SK-N-SH (cell line): ENCODE measurements at regions not wholly inside any gene's neighbourhood (a gene's known extent, or its start where the extent isn't known, plus 50 kb on each side); places are given as distances from the start of the nearest gene placed in this dataset.

ENCODE experiments used
- EP300 ChIP-seq, 2 experiments: IDR thresholded peaks; 2 replicates each; pipeline versions ENCODE4 v1.4.0 to v1.6.1; 2012; ENCODE audit warnings: borderline replicate concordance in 1 of 2, low read depth in 1 of 2, low read length in 1 of 2
- FOXJ3 ChIP-seq: sonication (generic); formaldehyde crosslinking; IDR thresholded peaks from 2 replicates; pipeline ENCODE4 v1.5.1; 2020; ENCODE audit warnings: mild to moderate bottlenecking, missing genetic modification reagents
- JUND ChIP-seq: IDR thresholded peaks from 2 replicates; pipeline ENCODE4 v1.4.0; 2012
- POLR2AphosphoS5 ChIP-seq: IDR thresholded peaks from 2 replicates; pipeline ENCODE4 v1.6.1; 2012; ENCODE audit warnings: low read depth, low read length
- TEAD4 ChIP-seq: IDR thresholded peaks from 2 replicates; pipeline ENCODE4 v1.4.0; 2012; ENCODE audit warnings: mild to moderate bottlenecking, borderline replicate concordance; ENCODE audit not compliant: insufficient read depth
- YY1 ChIP-seq: IDR thresholded peaks from 2 replicates; pipeline ENCODE4 v1.4.0; 2012; ENCODE audit warnings: low read depth, mild to moderate bottlenecking
- TF ChIP-seq, protein P1 (sequence below): fragments of 200-600 bp; sonication (generic); IDR thresholded peaks from 2 replicates; pipeline ENCODE4 v1.6.1; 2017; ENCODE audit warnings: antibody characterized with exemption, mild to moderate bottlenecking, moderate library complexity
- TF ChIP-seq, protein P2 (sequence below): IDR thresholded peaks from 2 replicates; pipeline ENCODE4 v1.4.0; 2012; ENCODE audit warnings: low read depth, borderline replicate concordance
- TF ChIP-seq, protein P3 (sequence below): fragments of 150-350 bp; IDR thresholded peaks from 2 replicates; pipeline ENCODE4 v1.6.1; 2016; ENCODE audit warnings: mild to moderate bottlenecking, low read depth, low read length

DNA sequence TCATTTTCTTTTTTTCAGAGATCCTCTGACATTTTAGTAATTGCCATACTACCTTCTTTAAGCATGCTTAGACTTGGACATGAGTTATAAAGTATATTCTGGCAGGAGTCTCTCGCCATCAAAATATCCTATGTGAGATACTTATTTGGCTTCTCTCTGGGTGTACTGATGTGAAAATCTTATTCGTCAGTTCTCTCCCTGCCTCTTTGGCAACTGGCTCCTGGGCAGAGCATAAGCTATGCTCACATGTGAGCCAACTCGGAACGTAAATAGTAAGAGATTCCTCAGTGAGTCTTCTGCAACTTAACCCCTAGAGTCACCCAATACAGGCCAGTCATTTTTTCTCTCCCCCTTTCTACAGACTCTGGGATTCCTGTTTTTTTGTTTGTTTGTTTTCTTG is 91.6 kb downstream of the MAGEB17 start:
- TF ChIP-seq, protein P1, sequence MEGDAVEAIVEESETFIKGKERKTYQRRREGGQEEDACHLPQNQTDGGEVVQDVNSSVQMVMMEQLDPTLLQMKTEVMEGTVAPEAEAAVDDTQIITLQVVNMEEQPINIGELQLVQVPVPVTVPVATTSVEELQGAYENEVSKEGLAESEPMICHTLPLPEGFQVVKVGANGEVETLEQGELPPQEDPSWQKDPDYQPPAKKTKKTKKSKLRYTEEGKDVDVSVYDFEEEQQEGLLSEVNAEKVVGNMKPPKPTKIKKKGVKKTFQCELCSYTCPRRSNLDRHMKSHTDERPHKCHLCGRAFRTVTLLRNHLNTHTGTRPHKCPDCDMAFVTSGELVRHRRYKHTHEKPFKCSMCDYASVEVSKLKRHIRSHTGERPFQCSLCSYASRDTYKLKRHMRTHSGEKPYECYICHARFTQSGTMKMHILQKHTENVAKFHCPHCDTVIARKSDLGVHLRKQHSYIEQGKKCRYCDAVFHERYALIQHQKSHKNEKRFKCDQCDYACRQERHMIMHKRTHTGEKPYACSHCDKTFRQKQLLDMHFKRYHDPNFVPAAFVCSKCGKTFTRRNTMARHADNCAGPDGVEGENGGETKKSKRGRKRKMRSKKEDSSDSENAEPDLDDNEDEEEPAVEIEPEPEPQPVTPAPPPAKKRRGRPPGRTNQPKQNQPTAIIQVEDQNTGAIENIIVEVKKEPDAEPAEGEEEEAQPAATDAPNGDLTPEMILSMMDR, result no peak
- TF ChIP-seq, protein P2, sequence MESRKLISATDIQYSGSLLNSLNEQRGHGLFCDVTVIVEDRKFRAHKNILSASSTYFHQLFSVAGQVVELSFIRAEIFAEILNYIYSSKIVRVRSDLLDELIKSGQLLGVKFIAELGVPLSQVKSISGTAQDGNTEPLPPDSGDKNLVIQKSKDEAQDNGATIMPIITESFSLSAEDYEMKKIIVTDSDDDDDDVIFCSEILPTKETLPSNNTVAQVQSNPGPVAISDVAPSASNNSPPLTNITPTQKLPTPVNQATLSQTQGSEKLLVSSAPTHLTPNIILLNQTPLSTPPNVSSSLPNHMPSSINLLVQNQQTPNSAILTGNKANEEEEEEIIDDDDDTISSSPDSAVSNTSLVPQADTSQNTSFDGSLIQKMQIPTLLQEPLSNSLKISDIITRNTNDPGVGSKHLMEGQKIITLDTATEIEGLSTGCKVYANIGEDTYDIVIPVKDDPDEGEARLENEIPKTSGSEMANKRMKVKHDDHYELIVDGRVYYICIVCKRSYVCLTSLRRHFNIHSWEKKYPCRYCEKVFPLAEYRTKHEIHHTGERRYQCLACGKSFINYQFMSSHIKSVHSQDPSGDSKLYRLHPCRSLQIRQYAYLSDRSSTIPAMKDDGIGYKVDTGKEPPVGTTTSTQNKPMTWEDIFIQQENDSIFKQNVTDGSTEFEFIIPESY, result no peak
- TF ChIP-seq, protein P3, sequence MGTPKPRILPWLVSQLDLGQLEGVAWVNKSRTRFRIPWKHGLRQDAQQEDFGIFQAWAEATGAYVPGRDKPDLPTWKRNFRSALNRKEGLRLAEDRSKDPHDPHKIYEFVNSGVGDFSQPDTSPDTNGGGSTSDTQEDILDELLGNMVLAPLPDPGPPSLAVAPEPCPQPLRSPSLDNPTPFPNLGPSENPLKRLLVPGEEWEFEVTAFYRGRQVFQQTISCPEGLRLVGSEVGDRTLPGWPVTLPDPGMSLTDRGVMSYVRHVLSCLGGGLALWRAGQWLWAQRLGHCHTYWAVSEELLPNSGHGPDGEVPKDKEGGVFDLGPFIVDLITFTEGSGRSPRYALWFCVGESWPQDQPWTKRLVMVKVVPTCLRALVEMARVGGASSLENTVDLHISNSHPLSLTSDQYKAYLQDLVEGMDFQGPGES, result no peak
- TF ChIP-seq JUND (no peak), POLR2AphosphoS5 (no peak), YY1 (no peak), TEAD4 (no peak), EP300 (IDR thresholded peaks at IDR 0.05; ENCODE audit: borderline replicate concordance in 1 of 2, low read depth in 1 of 2, low read length in 1 of 2) (no peak), FOXJ3 (CRISPR knock-in tag) (no peak)
